K562 (cell line): ENCODE measurements at regions not wholly inside any gene's neighbourhood (a gene's known extent, or its start where the extent isn't known, plus 50 kb on each side); places are given as distances from the start of the nearest gene placed in this dataset.

ENCODE experiments used
- DDX20 ChIP-seq: fragments of 450-650 bp; IDR thresholded peaks from 2 replicates; pipeline ENCODE4 v1.6.1; 2016; ENCODE audit warnings: missing genetic modification characterization, low read depth, mild to moderate bottlenecking, missing compliant biosample characterization, moderate library complexity
- FIP1L1 ChIP-seq: fragments of 200-400 bp; formaldehyde crosslinking; IDR thresholded peaks from 2 replicates; pipeline ENCODE4 v1.6.1; 2018; ENCODE audit warnings: mild to moderate bottlenecking, low read depth, low read length; ENCODE audit not compliant: poor library complexity, severe bottlenecking
- HLTF ChIP-seq: fragments of 450-650 bp; IDR thresholded peaks from 2 replicates; pipeline ENCODE4 v1.6.1; 2016
- NUFIP1 ChIP-seq: fragments of 450-650 bp; IDR thresholded peaks from 2 replicates; pipeline ENCODE4 v1.6.1; 2018; ENCODE audit not compliant: partially characterized antibody
- RREB1 ChIP-seq: fragments of 250-450 bp; sonication (Bioruptor Pico); IDR thresholded peaks from 2 replicates; pipeline ENCODE4 v1.4.0; 2020
- SIX5 ChIP-seq, 2 experiments: IDR thresholded peaks; 2 replicates each; pipeline ENCODE4 v1.6.1; 2011; ENCODE audit warnings: low read length in 2 of 2, borderline replicate concordance in 1 of 2, low read depth in 1 of 2, mild to moderate bottlenecking in 1 of 2, moderate library complexity in 1 of 2; ENCODE audit not compliant: insufficient read depth in 1 of 2
- SREBF2 ChIP-seq: sonication (generic); formaldehyde crosslinking; IDR thresholded peaks from 2 replicates; pipeline ENCODE4 v1.4.0; 2020; ENCODE audit warnings: mild to moderate bottlenecking, missing genetic modification reagents
- ZKSCAN3 ChIP-seq: fragments of 250-450 bp; sonication (Bioruptor Pico); IDR thresholded peaks from 2 replicates; pipeline ENCODE4 v1.4.0; 2020
- TF ChIP-seq, protein P1 (sequence below): fragments of 200-800 bp; sonication (Bioruptor generic); IDR thresholded peaks from 2 replicates; pipeline ENCODE4 v1.6.1; 2016; ENCODE audit warnings: missing genetic modification characterization, missing compliant biosample characterization
- TF ChIP-seq, protein P2 (sequence below): IDR thresholded peaks from 2 replicates; pipeline ENCODE4 v1.6.1; 2016; ENCODE audit warnings: missing genetic modification characterization, missing compliant biosample characterization
- TF ChIP-seq, protein P3 (sequence below): fragments of 450-650 bp; IDR thresholded peaks from 2 replicates; pipeline ENCODE4 v1.6.1; 2016; ENCODE audit warnings: borderline replicate concordance
- TF ChIP-seq, protein P4 (sequence below): sonication (generic); formaldehyde crosslinking; IDR thresholded peaks from 2 replicates; pipeline ENCODE4 v1.8.1; 2022; ENCODE audit warnings: missing genetic modification reagents

GRCh38 chr4:110417136-110417535 lies 58.8 kb upstream of the ENPEP start (continued):
- TF ChIP-seq, protein P1, sequence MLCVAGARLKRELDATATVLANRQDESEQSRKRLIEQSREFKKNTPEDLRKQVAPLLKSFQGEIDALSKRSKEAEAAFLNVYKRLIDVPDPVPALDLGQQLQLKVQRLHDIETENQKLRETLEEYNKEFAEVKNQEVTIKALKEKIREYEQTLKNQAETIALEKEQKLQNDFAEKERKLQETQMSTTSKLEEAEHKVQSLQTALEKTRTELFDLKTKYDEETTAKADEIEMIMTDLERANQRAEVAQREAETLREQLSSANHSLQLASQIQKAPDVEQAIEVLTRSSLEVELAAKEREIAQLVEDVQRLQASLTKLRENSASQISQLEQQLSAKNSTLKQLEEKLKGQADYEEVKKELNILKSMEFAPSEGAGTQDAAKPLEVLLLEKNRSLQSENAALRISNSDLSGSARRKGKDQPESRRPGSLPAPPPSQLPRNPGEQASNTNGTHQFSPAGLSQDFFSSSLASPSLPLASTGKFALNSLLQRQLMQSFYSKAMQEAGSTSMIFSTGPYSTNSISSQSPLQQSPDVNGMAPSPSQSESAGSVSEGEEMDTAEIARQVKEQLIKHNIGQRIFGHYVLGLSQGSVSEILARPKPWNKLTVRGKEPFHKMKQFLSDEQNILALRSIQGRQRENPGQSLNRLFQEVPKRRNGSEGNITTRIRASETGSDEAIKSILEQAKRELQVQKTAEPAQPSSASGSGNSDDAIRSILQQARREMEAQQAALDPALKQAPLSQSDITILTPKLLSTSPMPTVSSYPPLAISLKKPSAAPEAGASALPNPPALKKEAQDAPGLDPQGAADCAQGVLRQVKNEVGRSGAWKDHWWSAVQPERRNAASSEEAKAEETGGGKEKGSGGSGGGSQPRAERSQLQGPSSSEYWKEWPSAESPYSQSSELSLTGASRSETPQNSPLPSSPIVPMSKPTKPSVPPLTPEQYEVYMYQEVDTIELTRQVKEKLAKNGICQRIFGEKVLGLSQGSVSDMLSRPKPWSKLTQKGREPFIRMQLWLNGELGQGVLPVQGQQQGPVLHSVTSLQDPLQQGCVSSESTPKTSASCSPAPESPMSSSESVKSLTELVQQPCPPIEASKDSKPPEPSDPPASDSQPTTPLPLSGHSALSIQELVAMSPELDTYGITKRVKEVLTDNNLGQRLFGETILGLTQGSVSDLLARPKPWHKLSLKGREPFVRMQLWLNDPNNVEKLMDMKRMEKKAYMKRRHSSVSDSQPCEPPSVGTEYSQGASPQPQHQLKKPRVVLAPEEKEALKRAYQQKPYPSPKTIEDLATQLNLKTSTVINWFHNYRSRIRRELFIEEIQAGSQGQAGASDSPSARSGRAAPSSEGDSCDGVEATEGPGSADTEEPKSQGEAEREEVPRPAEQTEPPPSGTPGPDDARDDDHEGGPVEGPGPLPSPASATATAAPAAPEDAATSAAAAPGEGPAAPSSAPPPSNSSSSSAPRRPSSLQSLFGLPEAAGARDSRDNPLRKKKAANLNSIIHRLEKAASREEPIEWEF (CRISPR knock-in tag) = no peak
- TF ChIP-seq ZKSCAN3 (CRISPR knock-in tag) = no peak
- TF ChIP-seq, protein P2, sequence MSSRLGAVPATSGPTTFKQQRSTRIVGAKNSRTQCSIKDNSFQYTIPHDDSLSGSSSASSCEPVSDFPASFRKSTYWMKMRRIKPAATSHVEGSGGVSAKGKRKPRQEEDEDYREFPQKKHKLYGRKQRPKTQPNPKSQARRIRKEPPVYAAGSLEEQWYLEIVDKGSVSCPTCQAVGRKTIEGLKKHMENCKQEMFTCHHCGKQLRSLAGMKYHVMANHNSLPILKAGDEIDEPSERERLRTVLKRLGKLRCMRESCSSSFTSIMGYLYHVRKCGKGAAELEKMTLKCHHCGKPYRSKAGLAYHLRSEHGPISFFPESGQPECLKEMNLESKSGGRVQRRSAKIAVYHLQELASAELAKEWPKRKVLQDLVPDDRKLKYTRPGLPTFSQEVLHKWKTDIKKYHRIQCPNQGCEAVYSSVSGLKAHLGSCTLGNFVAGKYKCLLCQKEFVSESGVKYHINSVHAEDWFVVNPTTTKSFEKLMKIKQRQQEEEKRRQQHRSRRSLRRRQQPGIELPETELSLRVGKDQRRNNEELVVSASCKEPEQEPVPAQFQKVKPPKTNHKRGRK (tag) = no peak
- no peak for TF ChIP-seq RREB1
- TF ChIP-seq NUFIP1 = no peak
- no peak for TF ChIP-seq SREBF2 (CRISPR knock-in tag)
- TF ChIP-seq HLTF = no peak
- TF ChIP-seq, protein P3, sequence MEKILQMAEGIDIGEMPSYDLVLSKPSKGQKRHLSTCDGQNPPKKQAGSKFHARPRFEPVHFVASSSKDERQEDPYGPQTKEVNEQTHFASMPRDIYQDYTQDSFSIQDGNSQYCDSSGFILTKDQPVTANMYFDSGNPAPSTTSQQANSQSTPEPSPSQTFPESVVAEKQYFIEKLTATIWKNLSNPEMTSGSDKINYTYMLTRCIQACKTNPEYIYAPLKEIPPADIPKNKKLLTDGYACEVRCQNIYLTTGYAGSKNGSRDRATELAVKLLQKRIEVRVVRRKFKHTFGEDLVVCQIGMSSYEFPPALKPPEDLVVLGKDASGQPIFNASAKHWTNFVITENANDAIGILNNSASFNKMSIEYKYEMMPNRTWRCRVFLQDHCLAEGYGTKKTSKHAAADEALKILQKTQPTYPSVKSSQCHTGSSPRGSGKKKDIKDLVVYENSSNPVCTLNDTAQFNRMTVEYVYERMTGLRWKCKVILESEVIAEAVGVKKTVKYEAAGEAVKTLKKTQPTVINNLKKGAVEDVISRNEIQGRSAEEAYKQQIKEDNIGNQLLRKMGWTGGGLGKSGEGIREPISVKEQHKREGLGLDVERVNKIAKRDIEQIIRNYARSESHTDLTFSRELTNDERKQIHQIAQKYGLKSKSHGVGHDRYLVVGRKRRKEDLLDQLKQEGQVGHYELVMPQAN = no peak
- TF ChIP-seq FIP1L1 = no peak
- TF ChIP-seq, protein P4, sequence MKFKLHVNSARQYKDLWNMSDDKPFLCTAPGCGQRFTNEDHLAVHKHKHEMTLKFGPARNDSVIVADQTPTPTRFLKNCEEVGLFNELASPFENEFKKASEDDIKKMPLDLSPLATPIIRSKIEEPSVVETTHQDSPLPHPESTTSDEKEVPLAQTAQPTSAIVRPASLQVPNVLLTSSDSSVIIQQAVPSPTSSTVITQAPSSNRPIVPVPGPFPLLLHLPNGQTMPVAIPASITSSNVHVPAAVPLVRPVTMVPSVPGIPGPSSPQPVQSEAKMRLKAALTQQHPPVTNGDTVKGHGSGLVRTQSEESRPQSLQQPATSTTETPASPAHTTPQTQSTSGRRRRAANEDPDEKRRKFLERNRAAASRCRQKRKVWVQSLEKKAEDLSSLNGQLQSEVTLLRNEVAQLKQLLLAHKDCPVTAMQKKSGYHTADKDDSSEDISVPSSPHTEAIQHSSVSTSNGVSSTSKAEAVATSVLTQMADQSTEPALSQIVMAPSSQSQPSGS (CRISPR knock-in tag) = no peak
- TF ChIP-seq DDX20 = no peak
- TF ChIP-seq SIX5 (IDR thresholded peaks at IDR 0.05; ENCODE audit: borderline replicate concordance in 1 of 2, insufficient read depth in 1 of 2, low read depth in 1 of 2, low read length in 2 of 2) = no peak
